GM23338 (cell line): ENCODE measurements at regions not wholly inside any gene's neighbourhood (a gene's known extent, or its start where the extent isn't known, plus 50 kb on each side); places are given as distances from the start of the nearest gene placed in this dataset.

Experiments
- ATAC-seq: fragments of 200-7000 bp; cut with Tn5 transposase; 3 replicates; pipeline ENCODE4 v1.9.1; 2020
- DNase-seq: peaks from one replicate; pipeline ENCODE4 v3.0.0-alpha.2; 2015; ENCODE audit warnings: low spot score
- H2AFZ ChIP-seq: fragments of 200-600 bp; sonication (generic); 2 replicates; pipeline ENCODE4 v1.8.0; 2016; ENCODE audit warnings: antibody characterized with exemption, mild to moderate bottlenecking, moderate library complexity
- H3F3A ChIP-seq: fragments of 200-600 bp; sonication (generic); replicated peaks from 2 replicates; pipeline ENCODE4 v1.8.0; 2017; ENCODE audit warnings: antibody characterized with exemption, mixed run types, low read depth
- H3K27ac ChIP-seq: fragments of 200-600 bp; sonication (generic); 2 replicates; pipeline ENCODE4 v1.6.1; 2016; ENCODE audit warnings: low read depth
- H3K27me3 ChIP-seq: fragments of 200-600 bp; sonication (generic); 2 replicates; pipeline ENCODE4 v1.8.0; 2016; ENCODE audit warnings: mild to moderate bottlenecking, mixed run types, moderate library complexity; ENCODE audit not compliant: insufficient read depth
- H3K36me3 ChIP-seq: fragments of 200-600 bp; sonication (generic); 2 replicates; pipeline ENCODE4 v1.8.0; 2016; ENCODE audit warnings: mild to moderate bottlenecking; ENCODE audit not compliant: insufficient read depth
- H3K4me1 ChIP-seq: fragments of 200-600 bp; sonication (generic); 2 replicates; pipeline ENCODE4 v1.8.0; 2016; ENCODE audit warnings: mild to moderate bottlenecking, moderate library complexity; ENCODE audit not compliant: insufficient read depth
- H3K4me2 ChIP-seq: fragments of 200-600 bp; sonication (generic); 2 replicates; pipeline ENCODE4 v1.7.1; 2017; ENCODE audit warnings: mixed run types
- H3K4me3 ChIP-seq: fragments of 200-600 bp; sonication (generic); 2 replicates; pipeline ENCODE4 v1.6.1; 2016; ENCODE audit warnings: mixed run types
- H3K79me2 ChIP-seq: fragments of 200-600 bp; sonication (generic); replicated peaks from 2 replicates; pipeline ENCODE4 v1.8.0; 2017; ENCODE audit warnings: mild to moderate bottlenecking; ENCODE audit not compliant: insufficient read depth
- H3K9me2 ChIP-seq: fragments of 200-600 bp; sonication (generic); 2 replicates; pipeline ENCODE4 v1.8.0; 2017; ENCODE audit not compliant: insufficient read depth
- H4K20me1 ChIP-seq: fragments of 200-600 bp; sonication (generic); replicated peaks from 2 replicates; pipeline ENCODE4 v1.8.0; 2017; ENCODE audit warnings: mild to moderate bottlenecking; ENCODE audit not compliant: insufficient read depth
- H3K27ac Mint-ChIP-seq: 2 replicates; pipeline ENCODE4 v1.8.0; 2020; ENCODE audit warnings: inconsistent platforms, mild to moderate bottlenecking, moderate library complexity, mixed read lengths
- H3K27me3 Mint-ChIP-seq: 3 replicates; pipeline ENCODE4 v1.8.0; 2022; ENCODE audit warnings: low read depth, mild to moderate bottlenecking, moderate library complexity, mixed read lengths, inconsistent platforms; ENCODE audit not compliant: insufficient read depth, poor library complexity
- H3K36me3 Mint-ChIP-seq: 3 replicates; pipeline ENCODE4 v1.8.0; 2021; ENCODE audit warnings: low read depth, mild to moderate bottlenecking, inconsistent platforms, moderate library complexity, mixed read lengths
- H3K4me1 Mint-ChIP-seq: 3 replicates; pipeline ENCODE4 v1.8.0; 2020; ENCODE audit warnings: mild to moderate bottlenecking, inconsistent platforms, mixed read lengths
- H3K4me3 Mint-ChIP-seq: 3 replicates; pipeline ENCODE4 v1.8.0; 2021; ENCODE audit warnings: moderate library complexity, mild to moderate bottlenecking, inconsistent platforms, mixed read lengths
- H3K9me3 Mint-ChIP-seq: 3 replicates; pipeline ENCODE4 v1.8.0; 2020; ENCODE audit warnings: moderate library complexity, mild to moderate bottlenecking, inconsistent platforms, mixed read lengths
- CREB1 ChIP-seq: fragments of 250-450 bp; sonication (Bioruptor Pico); IDR thresholded peaks from 2 replicates; pipeline ENCODE4 v1.5.0; 2020; ENCODE audit warnings: low read depth, mild to moderate bottlenecking, moderate library complexity
- CTCF ChIP-seq, 2 experiments: fragments of 200-600 bp in 1 of 2; sonication (generic) in 1 of 2; conservative IDR thresholded peaks; 2 replicates each; pipeline versions ENCODE4 v1.5.1 to v1.6.1; 2016 to 2017; ENCODE audit warnings: antibody characterized with exemption in 2 of 2, low read depth in 2 of 2, mild to moderate bottlenecking in 2 of 2, moderate library complexity in 1 of 2
- ETS1 ChIP-seq: IDR thresholded peaks from 2 replicates; pipeline ENCODE4 v1.6.1; 2016; ENCODE audit warnings: antibody characterized with exemption
- EZH2 ChIP-seq: fragments of 200-600 bp; sonication (generic); IDR thresholded peaks from one replicate; pipeline ENCODE4 v1.8.0; 2017; ENCODE audit warnings: antibody characterized with exemption, mild to moderate bottlenecking, low read depth; ENCODE audit not compliant: unreplicated experiment
- EZH2phosphoT487 ChIP-seq: fragments of 200-600 bp; sonication (generic); IDR thresholded peaks from one replicate; pipeline ENCODE4 v1.8.1; 2018; ENCODE audit warnings: antibody characterized with exemption; ENCODE audit not compliant: unreplicated experiment
- JUNB ChIP-seq: IDR thresholded peaks from one replicate; pipeline ENCODE4 v1.6.1; 2016; ENCODE audit warnings: antibody characterized with exemption; ENCODE audit not compliant: unreplicated experiment
- NANOG ChIP-seq: IDR thresholded peaks from 2 replicates; pipeline ENCODE4 v1.6.1; 2016; ENCODE audit warnings: antibody characterized with exemption, borderline replicate concordance
- POLR2AphosphoS5 ChIP-seq: IDR thresholded peaks from 2 replicates; pipeline ENCODE4 v1.6.1; 2016; ENCODE audit warnings: antibody characterized with exemption, low read depth
- REST ChIP-seq: IDR thresholded peaks from one replicate; pipeline ENCODE4 v1.6.1; 2018; ENCODE audit warnings: antibody characterized with exemption; ENCODE audit not compliant: unreplicated experiment
- STAT1 ChIP-seq: IDR thresholded peaks from one replicate; pipeline ENCODE4 v1.6.1; 2016; ENCODE audit warnings: antibody characterized with exemption; ENCODE audit not compliant: unreplicated experiment
- ZNF114 ChIP-seq: fragments of 250-450 bp; sonication (Bioruptor Pico); IDR thresholded peaks from 2 replicates; pipeline ENCODE4 v1.5.0; 2020; ENCODE audit warnings: mild to moderate bottlenecking, moderate library complexity
- ZNF331 ChIP-seq: fragments of 250-450 bp; sonication (Bioruptor Pico); IDR thresholded peaks from 2 replicates; pipeline ENCODE4 v1.5.0; 2020; ENCODE audit warnings: low read depth, mild to moderate bottlenecking, moderate library complexity
- ZNF462 ChIP-seq: fragments of 250-450 bp; sonication (Bioruptor Pico); IDR thresholded peaks from 2 replicates; pipeline ENCODE4 v1.5.0; 2020; ENCODE audit warnings: mild to moderate bottlenecking, moderate library complexity

GRCh38 chr11:130787973-130788570 is 128.2 kb downstream of the SNX19 start:
- Histone ChIP-seq H3K4me1 (peaks cover 10% of the 10 kb centered on the region), H3K36me3 (no peaks in the 10 kb centered on the region), H4K20me1 (no peaks in the 10 kb centered on the region), H3K4me2 (no peak overlapping the region), H3K79me2 (no peaks in the 10 kb centered on the region), H2AFZ (no peak overlapping the region), H3F3A (no peaks in the 10 kb centered on the region), H3K4me3 (no peak overlapping the region), H3K27me3 (no peaks in the 10 kb centered on the region), H3K9me2 (peaks cover 10% of the 10 kb centered on the region), H3K27ac (no peak overlapping the region)
- ATAC-seq (no peak), DNase-seq (no peak)
- no peak overlapping the region for H3K4me3 Mint-ChIP-seq
- H3K27me3 Mint-ChIP-seq = peaks cover 5% of the 10 kb centered on the region
- peaks cover 5% of the 10 kb centered on the region; the same call in 2 of the 3 replicates for H3K9me3 Mint-ChIP-seq
- no peak overlapping the region for H3K27ac Mint-ChIP-seq
- TF ChIP-seq CTCF (conservative IDR thresholded peaks at IDR 0.05; ENCODE audit: low read depth in 2 of 2) = no peak
- no peak for TF ChIP-seq EZH2phosphoT487
- TF ChIP-seq ETS1 = no peak
- no peak for TF ChIP-seq STAT1
- no peak for TF ChIP-seq EZH2
- no peak for TF ChIP-seq POLR2AphosphoS5
- no peak for TF ChIP-seq ZNF114 (CRISPR knock-in tag)
- no peak for TF ChIP-seq ZNF462
- TF ChIP-seq REST = no peak
- no peak for TF ChIP-seq JUNB
- no peak for TF ChIP-seq CREB1
- TF ChIP-seq ZNF331 = no peak
- no peak for TF ChIP-seq NANOG
- H3K36me3 Mint-ChIP-seq = no peaks in the 10 kb centered on the region
- peaks cover 11% of the 10 kb centered on the region; the same call in 2 of the 3 replicates for H3K4me1 Mint-ChIP-seq
